ENCODE measurements at regions not wholly inside any gene's neighbourhood (a gene's known extent, or its start where the extent isn't known, plus 50 kb on each side); places are given as distances from the start of the nearest gene placed in this dataset.

DNA sequence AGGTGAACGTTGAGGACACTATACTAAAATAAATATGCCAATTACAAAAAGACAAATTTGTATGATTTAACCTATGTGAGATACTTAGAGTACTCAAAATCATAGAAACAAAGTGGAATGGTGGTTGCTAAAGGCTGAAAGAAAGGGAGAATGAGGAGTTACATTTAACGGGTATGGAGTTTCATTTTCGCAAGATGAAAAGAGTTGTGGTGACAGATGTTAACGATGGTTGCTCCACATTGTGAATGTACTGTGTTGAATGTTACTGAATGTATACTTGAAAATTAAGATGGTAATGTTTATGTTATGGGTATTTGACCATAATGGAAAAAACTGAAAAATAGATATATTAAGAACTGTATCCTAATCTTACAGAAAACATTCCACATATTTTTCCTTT is 51.3 kb upstream of the MOCS2 start:
- no peak for TF ChIP-seq EZH2 (IDR thresholded peaks at IDR 0.05; ENCODE audit: low read depth)
- TF ChIP-seq, protein P1, sequence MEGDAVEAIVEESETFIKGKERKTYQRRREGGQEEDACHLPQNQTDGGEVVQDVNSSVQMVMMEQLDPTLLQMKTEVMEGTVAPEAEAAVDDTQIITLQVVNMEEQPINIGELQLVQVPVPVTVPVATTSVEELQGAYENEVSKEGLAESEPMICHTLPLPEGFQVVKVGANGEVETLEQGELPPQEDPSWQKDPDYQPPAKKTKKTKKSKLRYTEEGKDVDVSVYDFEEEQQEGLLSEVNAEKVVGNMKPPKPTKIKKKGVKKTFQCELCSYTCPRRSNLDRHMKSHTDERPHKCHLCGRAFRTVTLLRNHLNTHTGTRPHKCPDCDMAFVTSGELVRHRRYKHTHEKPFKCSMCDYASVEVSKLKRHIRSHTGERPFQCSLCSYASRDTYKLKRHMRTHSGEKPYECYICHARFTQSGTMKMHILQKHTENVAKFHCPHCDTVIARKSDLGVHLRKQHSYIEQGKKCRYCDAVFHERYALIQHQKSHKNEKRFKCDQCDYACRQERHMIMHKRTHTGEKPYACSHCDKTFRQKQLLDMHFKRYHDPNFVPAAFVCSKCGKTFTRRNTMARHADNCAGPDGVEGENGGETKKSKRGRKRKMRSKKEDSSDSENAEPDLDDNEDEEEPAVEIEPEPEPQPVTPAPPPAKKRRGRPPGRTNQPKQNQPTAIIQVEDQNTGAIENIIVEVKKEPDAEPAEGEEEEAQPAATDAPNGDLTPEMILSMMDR (conservative IDR thresholded peaks at IDR 0.05), result no peak
- CTCF ChIA-PET, result no interaction called here
- Histone ChIP-seq H3K9me2 (ENCODE audit: insufficient read depth) (no peaks in the 10 kb centered on the region), H3K36me3 (ENCODE audit: low read depth) (no peaks in the 10 kb centered on the region), H2AFZ (no peak overlapping the region), H3F3A (ENCODE audit: insufficient read depth, low read depth) (no peaks in the 10 kb centered on the region), H3K4me2 (no peak overlapping the region), H3K27me3 (ENCODE audit: insufficient read depth, low read depth) (no peaks in the 10 kb centered on the region), H3K79me2 (ENCODE audit: low read depth) (no peaks in the 10 kb centered on the region), H3K4me3 (no peak overlapping the region), H4K20me1 (ENCODE audit: insufficient read depth) (no peaks in the 10 kb centered on the region), H3K4me1 (replicated peaks; ENCODE audit: insufficient read depth) (no peaks in the 10 kb centered on the region), H3K27ac (no peak overlapping the region), H3K9me3 (ENCODE audit: insufficient read depth, low read depth) (no peaks in the 10 kb centered on the region)
- intact Hi-C loops (cut with micrococcal nuclease; ENCODE audit: unreplicated experiment), result no loop called here
- BruUV-seq (replicated peaks), result no TSS peak
- POLR2A ChIA-PET (ENCODE audit: unreplicated experiment), result no interaction called here
- DNase-seq, result no peak

DNA sequence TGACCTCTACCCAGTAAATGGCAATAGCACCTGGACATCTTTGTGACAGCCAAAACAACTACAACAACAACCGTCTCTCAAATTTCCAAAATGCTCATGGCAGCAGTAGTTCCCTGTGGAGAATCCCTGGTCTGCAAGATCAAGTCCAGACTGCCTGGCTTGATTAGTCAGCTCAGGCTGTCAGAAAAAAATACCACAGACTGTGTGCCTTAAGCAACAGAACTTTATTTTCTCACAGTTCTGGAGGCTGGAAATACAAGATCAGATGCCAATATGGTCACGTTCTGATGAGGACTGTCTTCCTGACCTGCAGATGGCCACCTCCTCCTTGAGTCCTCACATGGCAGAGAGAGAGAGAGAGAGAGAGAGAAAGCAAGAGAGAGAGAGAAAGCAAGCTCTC is 52.3 kb upstream of the MOCS2 start:
- no peak overlapping the region; the same call in 1 of the 2 replicates for H2AFZ ChIP-seq
- H3K27ac ChIP-seq, result no peak overlapping the region
- no peaks in the 10 kb centered on the region for H3K9me3 ChIP-seq (ENCODE audit: insufficient read depth, low read depth)
- BruUV-seq (replicated peaks), result no TSS peak
- DNase-seq, result no peak
- intact Hi-C loops (cut with micrococcal nuclease; ENCODE audit: unreplicated experiment), result no loop called here
- no peaks in the 10 kb centered on the region for H3K36me3 ChIP-seq (ENCODE audit: low read depth)
- no peak overlapping the region for H3K4me2 ChIP-seq
- ChIA-PET CTCF (no interaction called here), POLR2A (ENCODE audit: unreplicated experiment) (no interaction called here)
- no peaks in the 10 kb centered on the region for H3K9me2 ChIP-seq (ENCODE audit: insufficient read depth)
- H3F3A ChIP-seq (ENCODE audit: insufficient read depth, low read depth), result no peaks in the 10 kb centered on the region
- no peaks in the 10 kb centered on the region for H4K20me1 ChIP-seq (ENCODE audit: insufficient read depth)
- H3K27me3 ChIP-seq (ENCODE audit: insufficient read depth, low read depth), result no peaks in the 10 kb centered on the region
- H3K4me3 ChIP-seq, result no peak overlapping the region
- H3K79me2 ChIP-seq (ENCODE audit: low read depth), result no peaks in the 10 kb centered on the region
- TF ChIP-seq EZH2 (IDR thresholded peaks at IDR 0.05; ENCODE audit: low read depth), result no peak
- TF ChIP-seq, protein P1 (conservative IDR thresholded peaks at IDR 0.05), result no peak
- no peaks in the 10 kb centered on the region for H3K4me1 ChIP-seq (replicated peaks; ENCODE audit: insufficient read depth)

DNA sequence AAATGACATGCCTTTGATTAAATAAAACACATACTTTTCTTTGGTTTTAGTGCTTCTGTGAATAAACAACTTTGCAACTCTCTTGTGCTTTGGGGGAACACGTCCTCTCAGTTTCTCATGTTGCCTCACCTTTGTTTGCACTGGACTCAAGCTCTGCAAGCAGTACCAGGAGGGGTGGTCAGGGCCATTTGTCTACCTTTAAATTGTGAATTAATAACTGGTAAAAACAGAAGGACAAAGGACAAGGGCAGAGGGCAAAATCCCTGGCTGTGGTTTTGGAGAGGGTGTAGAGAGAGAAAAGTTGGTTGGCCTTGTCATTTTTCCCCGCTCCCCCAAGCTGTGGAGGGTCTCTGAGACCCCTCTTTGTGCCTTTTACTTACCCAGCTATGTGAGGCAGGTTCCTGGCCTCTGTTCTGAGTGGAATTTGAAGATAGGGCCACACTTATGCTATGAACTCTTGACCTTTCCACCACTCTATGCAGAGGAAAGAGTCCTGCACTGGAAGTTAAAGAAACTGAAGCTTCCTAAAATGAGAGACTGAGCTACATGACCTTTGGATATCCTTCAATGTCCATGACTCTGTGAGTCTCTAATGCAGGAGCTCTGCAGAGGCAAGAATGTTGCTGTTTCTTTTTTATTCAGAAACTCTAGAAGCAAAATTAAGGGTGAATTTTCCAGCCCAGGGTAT is 55.1 kb upstream of the MOCS2 start:
- no peaks in the 10 kb centered on the region for H4K20me1 ChIP-seq (ENCODE audit: insufficient read depth)
- CTCF ChIA-PET, result no interaction called here
- intact Hi-C loops (cut with micrococcal nuclease; ENCODE audit: unreplicated experiment), result no loop called here

More for the DNA sequence above, 55.1 kb upstream of the MOCS2 start:
- no peak overlapping the region for H2AFZ ChIP-seq
- H3K27ac ChIP-seq, result no peak overlapping the region
- no peaks in the 10 kb centered on the region for H3K36me3 ChIP-seq (ENCODE audit: low read depth)
- H3K4me2 ChIP-seq, result no peak overlapping the region
- no peaks in the 10 kb centered on the region for H3K27me3 ChIP-seq (ENCODE audit: insufficient read depth, low read depth)
- POLR2A ChIA-PET (ENCODE audit: unreplicated experiment), result no interaction called here
- no TSS peak for BruUV-seq (replicated peaks)
- no peak for DNase-seq
- no peaks in the 10 kb centered on the region for H3F3A ChIP-seq (ENCODE audit: insufficient read depth, low read depth)
- TF ChIP-seq, protein P1 (conservative IDR thresholded peaks at IDR 0.05), result no peak
- no peak for TF ChIP-seq EZH2 (IDR thresholded peaks at IDR 0.05; ENCODE audit: low read depth)
- no peaks in the 10 kb centered on the region for H3K79me2 ChIP-seq (ENCODE audit: low read depth)
- no peaks in the 10 kb centered on the region for H3K9me3 ChIP-seq (ENCODE audit: insufficient read depth, low read depth)
- H3K9me2 ChIP-seq (ENCODE audit: insufficient read depth), result no peaks in the 10 kb centered on the region
- H3K4me3 ChIP-seq, result no peak overlapping the region
- no peaks in the 10 kb centered on the region for H3K4me1 ChIP-seq (replicated peaks; ENCODE audit: insufficient read depth)

Data from PC-9 (cell line).